HEK293T (cell line): ENCODE measurements at regions not wholly inside any gene's neighbourhood (a gene's known extent, or its start where the extent isn't known, plus 50 kb on each side); places are given as distances from the start of the nearest gene placed in this dataset.

Experiments
- BHLHE40 ChIP-seq: fragments of 450-650 bp; IDR thresholded peaks from 2 replicates; pipeline ENCODE4 v1.6.1; 2016; ENCODE audit warnings: mild to moderate bottlenecking, moderate library complexity, borderline replicate concordance
- ELF4 ChIP-seq: fragments of 450-650 bp; IDR thresholded peaks from 2 replicates; pipeline ENCODE4 v1.6.1; 2017; ENCODE audit warnings: antibody characterized with exemption
- FOXA1 ChIP-seq: fragments of 450-650 bp; IDR thresholded peaks from 2 replicates; pipeline ENCODE4 v1.6.1; 2016; ENCODE audit warnings: mild to moderate bottlenecking
- FOXK2 ChIP-seq: fragments of 450-650 bp; IDR thresholded peaks from 2 replicates; pipeline ENCODE4 v1.6.1; 2016; ENCODE audit warnings: mild to moderate bottlenecking
- FOXM1 ChIP-seq: fragments of 450-650 bp; IDR thresholded peaks from 2 replicates; pipeline ENCODE4 v1.6.1; 2017; ENCODE audit warnings: mild to moderate bottlenecking, borderline replicate concordance
- HDGF ChIP-seq: fragments of 450-650 bp; IDR thresholded peaks from 2 replicates; pipeline ENCODE4 v1.6.1; 2017; ENCODE audit warnings: antibody characterized with exemption, borderline replicate concordance
- LEF1 ChIP-seq: fragments of 450-650 bp; IDR thresholded peaks from 2 replicates; pipeline ENCODE4 v1.6.1; 2017; ENCODE audit warnings: mild to moderate bottlenecking, borderline replicate concordance
- NFRKB ChIP-seq: fragments of 450-650 bp; IDR thresholded peaks from 2 replicates; pipeline ENCODE4 v1.6.1; 2016; ENCODE audit warnings: mild to moderate bottlenecking, moderate library complexity
- SP1 ChIP-seq: fragments of 450-650 bp; IDR thresholded peaks from 2 replicates; pipeline ENCODE4 v1.6.1; 2017
- SUZ12 ChIP-seq: fragments of 450-650 bp; IDR thresholded peaks from 2 replicates; pipeline ENCODE4 v1.6.1; 2016; ENCODE audit warnings: mild to moderate bottlenecking
- TARDBP ChIP-seq: fragments of 450-650 bp; IDR thresholded peaks from 2 replicates; pipeline ENCODE4 v1.6.1; 2016
- ZNF384 ChIP-seq: fragments of 450-650 bp; IDR thresholded peaks from 2 replicates; pipeline ENCODE4 v1.6.1; 2016
- TF ChIP-seq, protein P1 (sequence below): fragments of 450-650 bp; IDR thresholded peaks from 2 replicates; pipeline ENCODE4 v1.6.1; 2016

DNA sequence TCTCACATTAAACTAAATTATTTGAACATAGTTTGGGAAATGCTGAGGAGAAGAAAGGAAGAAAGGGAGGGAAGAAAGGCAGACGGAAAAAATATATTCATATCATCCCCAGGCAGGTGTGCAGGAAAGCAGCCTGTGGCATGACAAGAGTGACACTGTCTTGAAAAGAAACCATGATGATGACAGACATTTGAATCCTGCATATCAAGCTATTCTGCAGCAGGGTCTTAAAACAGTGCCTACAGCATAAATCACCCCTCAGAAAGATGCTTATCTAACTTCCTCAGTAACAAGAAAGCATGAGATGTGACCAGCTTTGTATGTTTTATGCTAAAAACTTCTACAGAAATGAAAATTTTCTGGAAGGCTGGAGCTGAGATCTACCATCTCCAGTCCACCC is 144.5 kb upstream of the GRM7 start:
- no peak for TF ChIP-seq SUZ12
- TF ChIP-seq NFRKB, result no peak
- TF ChIP-seq SP1, result no peak
- TF ChIP-seq, protein P1, sequence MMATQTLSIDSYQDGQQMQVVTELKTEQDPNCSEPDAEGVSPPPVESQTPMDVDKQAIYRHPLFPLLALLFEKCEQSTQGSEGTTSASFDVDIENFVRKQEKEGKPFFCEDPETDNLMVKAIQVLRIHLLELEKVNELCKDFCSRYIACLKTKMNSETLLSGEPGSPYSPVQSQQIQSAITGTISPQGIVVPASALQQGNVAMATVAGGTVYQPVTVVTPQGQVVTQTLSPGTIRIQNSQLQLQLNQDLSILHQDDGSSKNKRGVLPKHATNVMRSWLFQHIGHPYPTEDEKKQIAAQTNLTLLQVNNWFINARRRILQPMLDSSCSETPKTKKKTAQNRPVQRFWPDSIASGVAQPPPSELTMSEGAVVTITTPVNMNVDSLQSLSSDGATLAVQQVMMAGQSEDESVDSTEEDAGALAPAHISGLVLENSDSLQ, result no peak
- TF ChIP-seq HDGF, result no peak
- no peak for TF ChIP-seq ZNF384
- no peak for TF ChIP-seq FOXK2
- no peak for TF ChIP-seq FOXA1
- no peak for TF ChIP-seq ELF4
- no peak for TF ChIP-seq LEF1
- no peak for TF ChIP-seq FOXM1
- TF ChIP-seq BHLHE40, result no peak
- TF ChIP-seq TARDBP, result no peak
